GM21825 (cell line): ENCODE measurements at regions not wholly inside any gene's neighbourhood (a gene's known extent, or its start where the extent isn't known, plus 50 kb on each side); places are given as distances from the start of the nearest gene placed in this dataset.
A peak's percentile ranks its signal among the peaks of the same experiment; 100 is the strongest.

Experiments used
- ATAC-seq: cut with Tn5 transposase; IDR thresholded peaks from one replicate; pipeline ENCODE4 v1.9.1; 2021; ENCODE audit warnings: mild to moderate bottlenecking, moderate library complexity; ENCODE audit not compliant: unreplicated experiment

GRCh38 chr1:60987904-60988303 lies 94.5 kb upstream of the NFIA start:
- no peak for ATAC-seq

GRCh38 chr1:60984062-60984799 lies 98.1 kb upstream of the NFIA start:
- ATAC-seq: no peak

- ATAC-seq: no peak
Measured at GRCh38 chr1:60983701-60984061, 98.7 kb upstream of the NFIA start.

GRCh38 chr1:60982539-60982938 lies 99.8 kb upstream of the NFIA start:
- no peak for ATAC-seq

- no peak for ATAC-seq
Measured at GRCh38 chr1:60981357-60981756, 101.0 kb upstream of the NFIA start.

GRCh38 chr1:60978421-60979357 lies 103.7 kb upstream of the NFIA start:
- peak; percentile 57 for ATAC-seq

GRCh38 chr1:60977661-60978060 lies 104.7 kb upstream of the NFIA start:
- no peak for ATAC-seq

GRCh38 chr1:60974524-60975372 lies 107.6 kb upstream of the NFIA start:
- no peak for ATAC-seq

- ATAC-seq: no peak
Measured at GRCh38 chr1:60973668-60974067, 108.7 kb upstream of the NFIA start.

- ATAC-seq: no peak
Measured at GRCh38 chr1:60972841-60973364, 109.5 kb upstream of the NFIA start.

GRCh38 chr1:60971330-60971729 lies 111.0 kb upstream of the NFIA start:
- ATAC-seq: no peak

GRCh38 chr1:60969971-60970509 lies 112.3 kb upstream of the NFIA start:
- ATAC-seq: no peak

- no peak for ATAC-seq
Measured at GRCh38 chr1:60965280-60965854, 117.0 kb upstream of the NFIA start.

GRCh38 chr1:60963167-60963940 lies 119.0 kb upstream of the NFIA start:
- no peak for ATAC-seq

GRCh38 chr1:60960891-60961461 lies 121.4 kb upstream of the NFIA start:
- ATAC-seq: no peak

- ATAC-seq: no peak
Measured at GRCh38 chr1:60959701-60960100, 122.7 kb upstream of the NFIA start.

- no peak for ATAC-seq
Measured at GRCh38 chr1:60958001-60958400, 124.4 kb upstream of the NFIA start.

GRCh38 chr1:60956520-60956919 lies 125.8 kb upstream of the NFIA start:
- ATAC-seq: no peak

GRCh38 chr1:60952612-60953111 lies 129.7 kb upstream of the NFIA start:
- no peak for ATAC-seq
